ENCODE measurements at regions not wholly inside any gene's neighbourhood (a gene's known extent, or its start where the extent isn't known, plus 50 kb on each side); places are given as distances from the start of the nearest gene placed in this dataset.

DNA sequence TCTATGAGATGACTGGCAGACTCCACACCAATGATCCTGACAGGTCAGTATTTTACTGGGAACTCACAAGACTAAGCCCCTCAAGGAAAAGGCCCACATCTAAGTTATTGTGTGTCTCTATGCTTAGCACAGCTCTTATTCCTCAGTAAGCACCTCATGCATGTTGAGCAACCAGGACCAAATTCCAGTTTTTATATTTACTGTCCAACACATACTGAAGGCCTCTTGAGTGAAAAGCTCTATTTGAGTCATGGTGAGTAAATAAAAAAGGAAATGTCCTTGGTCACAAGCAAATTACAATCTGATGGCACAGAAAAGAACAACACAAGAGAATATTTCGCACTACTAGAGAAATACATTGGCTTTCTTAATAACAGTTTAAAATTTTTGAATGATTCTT lies 87.9 kb upstream of the ETAA1 start:
- Histone ChIP-seq H3K4me2 (ENCODE audit: low read depth, low read length, poor library complexity, severe bottlenecking) (no peak overlapping the region), H3K79me2 (ENCODE audit: low read length) (no peaks in the 10 kb centered on the region), H3K9me2 (replicated peaks; ENCODE audit: insufficient read depth, low read length) (no peaks in the 10 kb centered on the region), H4K20me1 (ENCODE audit: insufficient read depth, low read depth, low read length) (no peaks in the 10 kb centered on the region), H3K4me1 (ENCODE audit: low read length) (no peaks in the 10 kb centered on the region), H3K36me3 (ENCODE audit: insufficient read depth, low read length) (no peaks in the 10 kb centered on the region), H3K27me3 (ENCODE audit: low read length) (no peaks in the 10 kb centered on the region), H3K27ac (ENCODE audit: low read length) (no peak overlapping the region), H2AFZ (ENCODE audit: low read length) (no peak overlapping the region), H3K9me3 (ENCODE audit: low read length) (no peaks in the 10 kb centered on the region), H3K4me3 (ENCODE audit: low read length) (no peak overlapping the region), H3K9ac (ENCODE audit: low read length) (no peak overlapping the region)
- no peak for DNase-seq

DNA sequence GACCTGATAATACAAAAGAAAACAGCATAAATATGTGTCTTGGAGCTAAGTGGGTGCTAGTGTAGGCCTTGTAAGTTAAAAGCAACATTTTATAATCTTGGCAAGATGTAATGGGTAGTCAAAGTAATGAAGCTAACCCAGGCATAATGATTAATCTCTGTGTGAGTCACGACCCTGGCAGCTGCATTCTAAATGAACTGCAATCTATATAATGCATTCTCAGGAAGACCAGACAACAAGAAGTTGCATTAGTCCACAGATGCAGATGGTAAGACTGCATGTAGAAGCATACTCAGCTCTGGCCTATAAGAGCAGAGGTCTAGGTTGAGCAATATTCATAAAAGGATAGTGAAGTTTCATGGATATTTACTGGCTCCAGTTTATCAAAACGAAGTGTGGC lies 85.6 kb upstream of the ETAA1 start:
- Histone ChIP-seq H3K36me3 (ENCODE audit: insufficient read depth, low read length) (no peaks in the 10 kb centered on the region), H3K4me2 (ENCODE audit: low read depth, low read length, poor library complexity, severe bottlenecking) (no peak overlapping the region), H3K9ac (ENCODE audit: low read length) (no peak overlapping the region), H3K4me3 (ENCODE audit: low read length) (no peak overlapping the region), H3K9me2 (replicated peaks; ENCODE audit: insufficient read depth, low read length) (no peaks in the 10 kb centered on the region), H2AFZ (ENCODE audit: low read length) (no peak overlapping the region), H4K20me1 (ENCODE audit: insufficient read depth, low read depth, low read length) (no peaks in the 10 kb centered on the region), H3K9me3 (ENCODE audit: low read length) (no peaks in the 10 kb centered on the region), H3K27ac (ENCODE audit: low read length) (no peak overlapping the region), H3K27me3 (ENCODE audit: low read length) (no peaks in the 10 kb centered on the region), H3K4me1 (ENCODE audit: low read length) (no peaks in the 10 kb centered on the region), H3K79me2 (ENCODE audit: low read length) (no peaks in the 10 kb centered on the region)
- no peak for DNase-seq

DNA sequence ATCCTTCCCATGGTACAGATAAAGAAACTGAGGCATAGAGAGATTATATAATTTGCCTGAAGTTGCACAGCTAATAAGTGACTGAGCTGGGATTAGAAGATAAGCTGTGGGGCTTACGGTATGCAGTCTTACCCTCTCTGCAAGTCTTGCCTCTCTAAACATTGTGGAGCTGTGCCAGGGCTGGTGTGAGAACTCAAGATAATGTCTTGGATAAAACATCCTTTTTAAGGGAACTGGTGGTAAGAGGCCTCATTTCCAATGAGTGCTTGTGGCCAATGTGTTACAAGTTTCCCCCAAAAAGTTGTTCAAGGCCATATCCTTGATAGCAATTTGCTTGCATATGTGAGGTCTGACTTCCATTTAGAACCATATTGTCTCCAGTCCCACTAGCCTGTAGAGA lies 84.3 kb upstream of the ETAA1 start:
- H3K9me3 ChIP-seq (ENCODE audit: low read length), result no peaks in the 10 kb centered on the region
- H3K4me3 ChIP-seq (ENCODE audit: low read length), result no peak overlapping the region
- H3K27me3 ChIP-seq (ENCODE audit: low read length), result no peaks in the 10 kb centered on the region
- no peak for DNase-seq
- H3K9ac ChIP-seq (ENCODE audit: low read length), result no peak overlapping the region
- H4K20me1 ChIP-seq (ENCODE audit: insufficient read depth, low read depth, low read length), result no peaks in the 10 kb centered on the region
- no peak overlapping the region for H3K4me2 ChIP-seq (ENCODE audit: low read depth, low read length, poor library complexity, severe bottlenecking)
- H3K79me2 ChIP-seq (ENCODE audit: low read length), result no peaks in the 10 kb centered on the region
- no peaks in the 10 kb centered on the region for H3K9me2 ChIP-seq (replicated peaks; ENCODE audit: insufficient read depth, low read length)
- no peak overlapping the region for H2AFZ ChIP-seq (ENCODE audit: low read length)
- H3K27ac ChIP-seq (ENCODE audit: low read length), result no peak overlapping the region
- H3K4me1 ChIP-seq (ENCODE audit: low read length), result no peaks in the 10 kb centered on the region
- H3K36me3 ChIP-seq (ENCODE audit: insufficient read depth, low read length), result no peaks in the 10 kb centered on the region

DNA sequence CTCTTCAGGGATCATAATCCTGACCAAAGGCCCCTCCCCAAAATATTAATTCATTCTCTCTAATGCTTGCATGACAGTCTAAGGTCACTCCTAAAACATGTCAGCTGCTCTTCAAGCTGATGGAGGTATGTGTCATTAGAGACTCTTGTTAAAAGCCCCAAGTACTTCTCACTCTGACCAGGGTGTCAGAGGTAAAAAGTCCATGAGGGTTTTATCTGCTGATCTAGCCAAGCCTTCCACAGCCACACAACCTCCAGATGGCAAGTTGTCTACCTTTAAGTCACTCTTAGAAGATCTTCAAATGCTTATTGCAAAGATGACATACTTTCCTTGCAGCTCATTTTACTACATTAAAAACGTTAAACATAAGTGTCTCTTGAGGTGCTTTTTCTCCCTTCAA lies 83.6 kb upstream of the ETAA1 start:
- Histone ChIP-seq H3K9me3 (ENCODE audit: low read length) (no peaks in the 10 kb centered on the region), H4K20me1 (ENCODE audit: insufficient read depth, low read depth, low read length) (no peaks in the 10 kb centered on the region), H3K27ac (ENCODE audit: low read length) (no peak overlapping the region), H3K9ac (ENCODE audit: low read length) (no peak overlapping the region), H3K79me2 (ENCODE audit: low read length) (no peaks in the 10 kb centered on the region), H3K27me3 (ENCODE audit: low read length) (no peaks in the 10 kb centered on the region), H2AFZ (ENCODE audit: low read length) (no peak overlapping the region), H3K36me3 (ENCODE audit: insufficient read depth, low read length) (no peaks in the 10 kb centered on the region), H3K4me2 (ENCODE audit: low read depth, low read length, poor library complexity, severe bottlenecking) (no peak overlapping the region), H3K4me1 (ENCODE audit: low read length) (no peaks in the 10 kb centered on the region), H3K9me2 (replicated peaks; ENCODE audit: insufficient read depth, low read length) (no peaks in the 10 kb centered on the region), H3K4me3 (ENCODE audit: low read length) (no peak overlapping the region)
- no peak for DNase-seq

DNA sequence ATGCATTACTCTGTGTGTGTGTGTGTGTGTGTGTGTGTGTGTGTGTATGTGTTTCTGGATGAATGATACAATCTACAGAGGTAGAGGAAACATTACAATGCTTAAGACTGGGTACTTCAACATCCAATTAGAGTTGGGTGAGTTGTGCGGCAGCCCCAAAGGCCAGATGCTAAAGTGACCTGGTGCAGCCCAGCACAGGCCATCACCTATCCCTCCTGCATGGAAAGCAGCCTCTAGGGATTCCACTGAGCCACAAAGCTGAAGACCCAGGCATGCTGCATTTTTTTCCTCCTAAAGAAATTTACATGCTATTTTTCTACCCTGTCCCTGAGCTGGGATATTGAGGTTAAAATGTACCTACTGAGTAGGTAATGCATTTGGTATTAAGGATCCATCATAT lies 79.1 kb upstream of the ETAA1 start:
- Histone ChIP-seq H3K9ac (ENCODE audit: low read length) (no peak overlapping the region), H4K20me1 (ENCODE audit: insufficient read depth, low read depth, low read length) (no peaks in the 10 kb centered on the region), H3K36me3 (ENCODE audit: insufficient read depth, low read length) (no peaks in the 10 kb centered on the region), H3K9me3 (ENCODE audit: low read length) (no peaks in the 10 kb centered on the region), H3K79me2 (ENCODE audit: low read length) (no peaks in the 10 kb centered on the region), H3K4me3 (ENCODE audit: low read length) (no peak overlapping the region), H3K27me3 (ENCODE audit: low read length) (no peaks in the 10 kb centered on the region), H3K27ac (ENCODE audit: low read length) (no peak overlapping the region), H3K9me2 (replicated peaks; ENCODE audit: insufficient read depth, low read length) (no peaks in the 10 kb centered on the region), H3K4me1 (ENCODE audit: low read length) (no peaks in the 10 kb centered on the region), H2AFZ (ENCODE audit: low read length) (no peak overlapping the region), H3K4me2 (ENCODE audit: low read depth, low read length, poor library complexity, severe bottlenecking) (no peak overlapping the region)
- DNase-seq, result no peak

DNA sequence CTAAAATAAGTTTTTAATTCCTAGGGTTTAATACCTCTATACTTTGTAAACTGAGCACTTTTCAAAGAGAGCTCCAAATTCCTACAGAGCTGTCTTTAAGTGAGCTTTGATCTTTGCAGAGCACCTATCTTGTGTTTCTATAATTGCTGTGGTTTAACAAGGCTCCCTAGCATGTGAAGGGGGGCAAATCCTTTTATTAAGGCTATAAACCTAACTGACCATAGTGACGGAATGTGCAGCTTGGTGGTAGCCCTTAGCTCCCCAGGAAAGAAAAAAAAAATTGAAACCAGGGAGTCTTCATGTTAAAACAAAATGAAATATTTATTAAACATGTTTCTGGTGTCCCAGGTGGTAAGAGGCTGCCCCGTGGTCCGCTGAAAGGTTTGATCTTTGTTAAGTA lies 78.6 kb upstream of the ETAA1 start:
- Histone ChIP-seq H3K79me2 (ENCODE audit: low read length) (no peaks in the 10 kb centered on the region), H3K9me2 (replicated peaks; ENCODE audit: insufficient read depth, low read length) (no peaks in the 10 kb centered on the region), H3K36me3 (ENCODE audit: insufficient read depth, low read length) (no peaks in the 10 kb centered on the region), H3K4me3 (ENCODE audit: low read length) (no peak overlapping the region), H3K9ac (ENCODE audit: low read length) (no peak overlapping the region), H3K27ac (ENCODE audit: low read length) (no peak overlapping the region), H2AFZ (ENCODE audit: low read length) (no peak overlapping the region), H3K4me2 (ENCODE audit: low read depth, low read length, poor library complexity, severe bottlenecking) (no peak overlapping the region), H3K4me1 (ENCODE audit: low read length) (no peaks in the 10 kb centered on the region), H3K9me3 (ENCODE audit: low read length) (no peaks in the 10 kb centered on the region), H4K20me1 (ENCODE audit: insufficient read depth, low read depth, low read length) (no peaks in the 10 kb centered on the region), H3K27me3 (ENCODE audit: low read length) (no peaks in the 10 kb centered on the region)
- no peak for DNase-seq

DNA sequence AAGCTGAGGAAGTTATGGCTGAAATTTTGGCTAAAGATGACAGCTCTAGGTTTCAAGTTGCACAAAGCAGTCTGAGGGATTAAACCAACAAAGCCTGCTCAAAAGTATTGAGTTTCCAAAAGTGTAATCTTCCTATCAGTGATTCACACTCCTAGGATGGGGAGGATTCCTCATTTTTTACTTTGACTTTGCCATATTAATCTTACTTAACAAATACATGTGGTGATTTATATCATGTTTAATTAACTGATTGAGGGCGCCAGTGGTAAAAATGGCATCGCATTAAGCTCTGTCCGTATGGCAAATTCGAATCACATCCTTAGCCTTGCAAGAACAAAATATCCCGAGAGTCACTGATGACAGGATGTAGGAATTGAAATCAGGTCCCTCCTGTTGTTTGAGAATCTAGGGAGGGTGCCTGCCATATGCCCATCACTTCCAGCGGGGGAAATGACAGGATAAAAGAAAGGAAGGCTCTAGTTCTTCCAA lies 78.1 kb upstream of the ETAA1 start:
- no peaks in the 10 kb centered on the region for H3K27me3 ChIP-seq (ENCODE audit: low read length)
- no peak overlapping the region for H3K4me3 ChIP-seq (ENCODE audit: low read length)
- no peaks in the 10 kb centered on the region for H3K9me3 ChIP-seq (ENCODE audit: low read length)
- no peak for DNase-seq
- H3K79me2 ChIP-seq (ENCODE audit: low read length), result no peaks in the 10 kb centered on the region
- no peak overlapping the region for H3K9ac ChIP-seq (ENCODE audit: low read length)
- H4K20me1 ChIP-seq (ENCODE audit: insufficient read depth, low read depth, low read length), result no peaks in the 10 kb centered on the region
- H3K4me2 ChIP-seq (ENCODE audit: low read depth, low read length, poor library complexity, severe bottlenecking), result no peak overlapping the region
- no peaks in the 10 kb centered on the region for H3K4me1 ChIP-seq (ENCODE audit: low read length)
- H2AFZ ChIP-seq (ENCODE audit: low read length), result no peak overlapping the region
- H3K9me2 ChIP-seq (replicated peaks; ENCODE audit: insufficient read depth, low read length), result no peaks in the 10 kb centered on the region
- H3K36me3 ChIP-seq (ENCODE audit: insufficient read depth, low read length), result no peaks in the 10 kb centered on the region
- no peak overlapping the region for H3K27ac ChIP-seq (ENCODE audit: low read length)

DNA sequence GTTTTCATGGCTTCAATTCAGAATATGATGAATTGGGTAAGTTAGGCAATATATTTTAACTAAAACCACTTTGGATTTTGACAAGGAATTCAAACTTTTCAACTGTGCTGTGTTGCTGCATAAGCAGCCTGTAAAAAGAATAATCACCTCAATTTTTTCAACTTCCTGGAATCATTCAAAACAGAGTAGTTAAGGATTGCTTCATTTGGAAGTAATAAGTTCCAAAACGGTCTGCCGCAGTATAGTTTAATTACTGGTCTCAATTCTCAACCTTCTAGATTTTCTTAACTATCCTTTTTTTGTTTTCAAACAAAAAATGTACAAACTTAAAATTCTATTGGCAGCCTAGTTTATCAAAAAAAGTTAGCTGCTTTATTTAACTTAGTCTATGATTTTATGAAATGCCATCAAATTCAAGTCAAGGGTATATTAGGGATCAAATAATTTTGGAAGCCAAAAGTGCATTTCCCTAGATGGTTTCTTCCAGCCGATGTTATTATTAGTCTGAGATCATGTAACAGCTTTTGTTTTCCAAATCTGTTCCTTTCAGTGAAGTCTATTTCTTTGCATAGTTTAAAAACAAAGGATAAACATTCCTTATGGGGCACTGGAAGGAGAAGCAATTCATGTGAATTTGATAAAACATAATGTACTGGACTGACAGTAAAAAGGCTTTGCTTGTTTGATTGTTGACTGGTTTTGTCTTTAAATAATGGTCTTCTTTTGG lies 76.1 kb upstream of the ETAA1 start:
- Histone ChIP-seq H3K27ac (ENCODE audit: low read length) (no peak overlapping the region), H3K9me3 (ENCODE audit: low read length) (no peaks in the 10 kb centered on the region), H3K27me3 (ENCODE audit: low read length) (no peaks in the 10 kb centered on the region), H3K9me2 (replicated peaks; ENCODE audit: insufficient read depth, low read length) (no peaks in the 10 kb centered on the region), H3K4me1 (ENCODE audit: low read length) (no peaks in the 10 kb centered on the region), H3K4me3 (ENCODE audit: low read length) (no peak overlapping the region), H3K36me3 (ENCODE audit: insufficient read depth, low read length) (no peaks in the 10 kb centered on the region), H3K4me2 (ENCODE audit: low read depth, low read length, poor library complexity, severe bottlenecking) (no peak overlapping the region), H4K20me1 (ENCODE audit: insufficient read depth, low read depth, low read length) (no peaks in the 10 kb centered on the region), H3K79me2 (ENCODE audit: low read length) (no peaks in the 10 kb centered on the region), H2AFZ (ENCODE audit: low read length) (no peak overlapping the region), H3K9ac (ENCODE audit: low read length) (no peak overlapping the region)
- no peak for DNase-seq

DNA sequence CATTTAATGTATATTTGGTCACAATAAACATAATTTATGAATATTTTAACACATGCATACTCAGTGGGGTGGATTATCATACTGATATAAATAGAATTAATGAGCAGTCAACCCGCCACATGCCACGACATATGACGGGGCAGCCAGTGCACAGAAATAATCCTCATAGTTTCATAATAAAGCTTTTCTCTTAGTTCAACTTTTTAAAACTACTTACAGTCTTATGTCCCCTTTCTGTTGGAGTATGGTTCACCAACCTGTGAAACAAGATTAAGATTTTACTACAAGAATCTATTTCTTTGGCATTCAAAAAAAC lies 75.6 kb upstream of the ETAA1 start:
- Histone ChIP-seq H2AFZ (ENCODE audit: low read length) (no peak overlapping the region), H3K9me2 (replicated peaks; ENCODE audit: insufficient read depth, low read length) (no peaks in the 10 kb centered on the region), H4K20me1 (ENCODE audit: insufficient read depth, low read depth, low read length) (no peaks in the 10 kb centered on the region), H3K4me1 (ENCODE audit: low read length) (no peaks in the 10 kb centered on the region), H3K9me3 (ENCODE audit: low read length) (no peaks in the 10 kb centered on the region), H3K4me3 (ENCODE audit: low read length) (no peak overlapping the region), H3K36me3 (ENCODE audit: insufficient read depth, low read length) (no peaks in the 10 kb centered on the region), H3K27me3 (ENCODE audit: low read length) (no peaks in the 10 kb centered on the region), H3K27ac (ENCODE audit: low read length) (no peak overlapping the region), H3K79me2 (ENCODE audit: low read length) (no peaks in the 10 kb centered on the region), H3K4me2 (ENCODE audit: low read depth, low read length, poor library complexity, severe bottlenecking) (no peak overlapping the region), H3K9ac (ENCODE audit: low read length) (no peak overlapping the region)
- no peak for DNase-seq

Data from Karpas-422 (cell line).